Left lung (tissue), 4 donors: ENCODE measurements at regions not wholly inside any gene's neighbourhood (a gene's known extent, or its start where the extent isn't known, plus 50 kb on each side); places are given as distances from the start of the nearest gene placed in this dataset.

Experiments
- ATAC-seq: fragments of 200-7000 bp; cut with Tn5 transposase; one replicate; pipeline ENCODE4 v1.9.1; 2020; ENCODE audit warnings: moderate library complexity
- DNase-seq, 4 donors: peaks; one replicate each; pipeline ENCODE4 v3.0.0-alpha.2; 2013 to 2020
- H3K27ac ChIP-seq, 2 donors: fragments of 200-600 bp; sonication (generic) in 1 of 2; one replicate each; pipeline versions ENCODE4 v1.5.0 to v1.8.0; 2020 to 2021
- H3K27me3 ChIP-seq, 2 donors: fragments of 200-600 bp; sonication (generic) in 1 of 2; one replicate each; pipeline versions ENCODE4 v1.5.0 to v1.8.0; 2020 to 2021
- H3K36me3 ChIP-seq, 2 donors: fragments of 200-600 bp; sonication (generic) in 1 of 2; one replicate each; pipeline versions ENCODE4 v1.5.0 to v1.8.0; 2020 to 2021
- H3K4me1 ChIP-seq, 2 donors: fragments of 200-600 bp; one replicate each; pipeline ENCODE4 v1.8.0; 2021
- H3K4me3 ChIP-seq, 2 donors: fragments of 200-600 bp; sonication (generic) in 1 of 2; one replicate each; pipeline versions ENCODE4 v1.5.0 to v1.8.0; 2020 to 2021; ENCODE audit warnings: mild to moderate bottlenecking in 1 of 2
- H3K9me3 ChIP-seq, 2 donors: fragments of 200-600 bp; sonication (generic) in 1 of 2; one replicate each; pipeline versions ENCODE4 v1.5.0 to v1.8.0; 2020 to 2021
- CTCF ChIP-seq, 2 donors: fragments of 200-600 bp; sonication (generic) in 1 of 2; IDR thresholded peaks; one replicate each; pipeline versions ENCODE4 v1.5.0 to v1.8.0; 2021; ENCODE audit warnings: antibody characterized with exemption in 2 of 2
- intact Hi-C, 2 donors: fragments of 100-400 bp; cut with DNase I; formaldehyde crosslinking; loops; one replicate each; pipeline versions ENCODE4 v1.11.2 to v1.14.2; 2022
- donor health status: DM: no; HTN: yes; CAD: no.
- donor health status: DM: no; HTN: no; CAD: no.

GRCh38 chr9:119101048-119101447 lies 268.2 kb downstream of the BRINP1 start:
- Histone ChIP-seq H3K4me3 (no peak overlapping the region), H3K27ac (no peak overlapping the region), H3K9me3 (no peaks in the 10 kb centered on the region), H3K27me3 (no peaks in the 10 kb centered on the region), H3K4me1 (no peaks in the 10 kb centered on the region), H3K36me3 (no peaks in the 10 kb centered on the region)
- DNase-seq (no peak), ATAC-seq (no peak)
- TF ChIP-seq CTCF (IDR thresholded peaks at IDR 0.05), result no peak
- intact Hi-C loops, result no loop called here

- Histone ChIP-seq H3K27me3 (no peaks in the 10 kb centered on the region), H3K9me3 (no peaks in the 10 kb centered on the region), H3K27ac (no peak overlapping the region), H3K36me3 (no peaks in the 10 kb centered on the region), H3K4me3 (no peak overlapping the region), H3K4me1 (no peaks in the 10 kb centered on the region)
- DNase-seq, result no peak
- no peak for ATAC-seq
- no peak for TF ChIP-seq CTCF (IDR thresholded peaks at IDR 0.05)
- intact Hi-C loops, result no loop called here
Observed at GRCh38 chr9:119114681-119115080, 254.6 kb downstream of the BRINP1 start.
